ENCODE measurements at regions not wholly inside any gene's neighbourhood (a gene's known extent, or its start where the extent isn't known, plus 50 kb on each side); places are given as distances from the start of the nearest gene placed in this dataset.

DNA sequence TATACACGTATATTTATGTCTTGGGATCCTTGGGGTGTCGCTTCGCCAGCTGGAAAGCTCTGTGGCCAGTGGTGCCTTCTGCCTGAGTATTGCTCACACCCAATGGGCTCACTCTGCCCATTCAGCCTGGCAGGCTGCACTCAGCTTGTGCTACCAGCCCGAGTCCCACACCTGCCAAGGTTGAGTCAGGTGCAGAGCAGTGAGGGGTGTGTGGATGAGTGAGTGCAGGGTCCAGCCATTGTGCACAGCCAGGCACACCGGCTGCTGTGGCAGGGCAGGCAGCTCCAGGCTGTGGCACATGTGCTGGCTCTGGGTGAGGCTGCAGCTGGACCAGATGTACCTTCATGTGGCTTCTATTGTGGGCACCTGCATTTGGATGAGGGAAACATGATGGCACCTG is 496.9 kb upstream of the LINC00305 start:
- intact Hi-C loops (cut with micrococcal nuclease) = no loop called here
- Histone ChIP-seq H3K4me3 (ENCODE audit: low read length in 2 of 2) (no peak overlapping the region), H3K4me1 (ENCODE audit: insufficient read depth, low read length) (no peaks in the 10 kb centered on the region), H3K9me3 (ENCODE audit: control insufficient read depth in 1 of 2, low read length in 2 of 2) (peaks cover 0 to 2% of the 10 kb centered on the region in 2 donors), H3K27ac (ENCODE audit: low read depth, low read length) (no peak overlapping the region), H3K36me3 (ENCODE audit: insufficient read depth, low read length) (no peaks in the 10 kb centered on the region), H3K27me3 (ENCODE audit: insufficient read depth, low read length) (no peaks in the 10 kb centered on the region)
- H3K36me3 Mint-ChIP-seq = no peaks in the 10 kb centered on the region
- no peak for DNase-seq
- ChIA-PET POLR2A (ENCODE audit: partially characterized antibody) (no interaction called here), CTCF (ENCODE audit: partially characterized antibody) (no interaction called here)
- no peaks in the 10 kb centered on the region for H3K27me3 Mint-ChIP-seq
- H3K4me1 Mint-ChIP-seq = no peaks in the 10 kb centered on the region
- H3K9me3 Mint-ChIP-seq = peaks cover 0 to 9% (median 4%) of the 10 kb centered on the region in 8 donors
- no peak overlapping the region for H3K27ac Mint-ChIP-seq
- no peak overlapping the region for H3K4me3 Mint-ChIP-seq

DNA sequence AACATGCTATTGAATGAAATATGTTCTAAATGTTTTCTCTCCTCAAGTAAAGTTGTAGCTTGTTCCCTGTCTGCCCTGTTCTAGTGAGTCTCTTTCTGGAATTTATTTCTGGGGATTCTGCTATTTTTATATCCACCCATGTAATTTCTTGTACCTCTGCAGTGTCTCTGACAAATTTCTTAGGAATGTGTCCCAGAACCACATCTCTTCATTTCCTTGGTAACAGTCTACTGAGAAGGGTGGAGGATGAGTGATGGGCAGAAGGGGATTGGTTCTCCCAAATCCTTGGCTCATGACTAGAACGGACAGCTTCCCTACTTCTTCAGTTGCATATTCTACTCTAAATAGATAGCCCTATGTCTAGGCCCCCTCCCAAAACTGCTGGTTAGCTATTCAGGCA is 490.6 kb upstream of the LINC00305 start:
- H3K27ac ChIP-seq (ENCODE audit: low read depth, low read length) = no peak overlapping the region
- H3K27me3 ChIP-seq (ENCODE audit: insufficient read depth, low read length) = no peaks in the 10 kb centered on the region
- no peaks in the 10 kb centered on the region for H3K27me3 Mint-ChIP-seq
- DNase-seq = no peak
- H3K4me1 ChIP-seq (ENCODE audit: insufficient read depth, low read length) = no peaks in the 10 kb centered on the region
- H3K4me3 ChIP-seq (ENCODE audit: low read length in 2 of 2) = no peak overlapping the region
- ChIA-PET POLR2A (ENCODE audit: partially characterized antibody) (no interaction called here), CTCF (ENCODE audit: partially characterized antibody) (no interaction called here)
- peaks cover 0 to 21% (median 4%) of the 10 kb centered on the region in 8 donors for H3K9me3 Mint-ChIP-seq
- H3K27ac Mint-ChIP-seq = no peak overlapping the region
- H3K36me3 ChIP-seq (ENCODE audit: insufficient read depth, low read length) = no peaks in the 10 kb centered on the region
- intact Hi-C loops (cut with micrococcal nuclease) = no loop called here
- H3K4me3 Mint-ChIP-seq = no peak overlapping the region
- peaks cover 0 to 2% of the 10 kb centered on the region in 2 donors for H3K9me3 ChIP-seq (ENCODE audit: control insufficient read depth in 1 of 2, low read length in 2 of 2)
- no peaks in the 10 kb centered on the region for H3K4me1 Mint-ChIP-seq
- no peaks in the 10 kb centered on the region for H3K36me3 Mint-ChIP-seq

DNA sequence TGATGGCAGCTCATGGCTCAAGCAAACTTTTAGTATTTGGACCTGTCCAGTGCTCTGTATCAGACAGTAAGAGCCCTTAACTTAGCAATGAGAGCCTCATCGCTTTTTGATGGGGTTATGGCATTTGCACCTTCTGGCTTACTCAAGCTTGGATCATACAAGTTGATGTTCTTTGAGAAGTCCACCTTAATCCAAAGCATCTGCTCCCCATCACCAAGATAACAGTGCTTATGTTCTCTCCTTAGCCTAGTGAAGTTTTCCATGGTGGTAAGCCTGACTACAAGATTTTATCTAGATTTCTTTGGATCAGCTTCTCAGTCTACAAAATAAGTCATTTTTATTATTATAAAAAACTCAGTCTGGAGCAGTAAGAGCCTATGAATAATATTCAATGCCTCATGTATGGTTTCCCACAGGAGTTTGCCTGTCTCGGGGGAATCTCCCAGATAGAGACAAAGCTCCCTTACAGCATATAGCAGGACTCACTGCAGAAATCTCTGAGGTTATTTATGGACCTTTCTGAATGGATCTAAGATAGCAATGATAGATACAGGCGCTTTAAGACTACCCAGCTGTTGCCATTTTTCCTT is 472.2 kb upstream of the LINC00305 start:
- Mint-ChIP-seq H3K9me3 (peaks cover 0 to 13% (median 5%) of the 10 kb centered on the region in 8 donors), H3K36me3 (no peaks in the 10 kb centered on the region), H3K4me3 (no peak overlapping the region), H3K4me1 (no peaks in the 10 kb centered on the region), H3K27ac (no peak overlapping the region), H3K27me3 (no peaks in the 10 kb centered on the region)
- Histone ChIP-seq H3K4me3 (ENCODE audit: low read length in 2 of 2) (no peak overlapping the region), H3K27ac (ENCODE audit: low read depth, low read length) (no peak overlapping the region), H3K27me3 (ENCODE audit: insufficient read depth, low read length) (no peaks in the 10 kb centered on the region), H3K9me3 (ENCODE audit: control insufficient read depth in 1 of 2, low read length in 2 of 2) (no peaks in the 10 kb centered on the region), H3K36me3 (ENCODE audit: insufficient read depth, low read length) (no peaks in the 10 kb centered on the region), H3K4me1 (ENCODE audit: insufficient read depth, low read length) (no peaks in the 10 kb centered on the region)
- no peak for DNase-seq
- intact Hi-C loops (cut with micrococcal nuclease) = no loop called here
- POLR2A ChIA-PET (ENCODE audit: partially characterized antibody) = no interaction called here
- CTCF ChIA-PET (ENCODE audit: partially characterized antibody) = no interaction called here

DNA sequence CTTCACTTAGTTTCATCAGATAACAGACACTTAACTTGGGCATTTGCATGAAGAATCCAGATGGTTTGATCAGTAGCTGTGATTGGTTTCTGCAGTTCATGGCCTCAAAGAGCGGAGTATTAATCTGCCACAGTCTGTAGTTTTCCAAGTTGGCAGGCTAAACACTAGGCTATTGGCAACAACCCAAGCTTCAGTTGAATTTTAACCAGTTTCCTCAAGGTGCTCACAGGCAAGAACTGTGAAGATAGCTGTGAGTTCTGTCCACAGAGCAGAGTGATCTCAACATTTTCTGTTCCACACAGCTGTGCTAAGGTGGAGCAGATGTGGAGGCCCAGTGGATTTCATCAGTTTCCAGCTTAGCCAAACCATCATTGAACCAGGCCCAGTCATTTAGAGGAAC is 469.5 kb upstream of the LINC00305 start:
- no peaks in the 10 kb centered on the region for H3K27me3 ChIP-seq (ENCODE audit: insufficient read depth, low read length)
- no peak overlapping the region for H3K27ac Mint-ChIP-seq
- H3K27ac ChIP-seq (ENCODE audit: low read depth, low read length) = no peak overlapping the region
- intact Hi-C loops (cut with micrococcal nuclease) = no loop called here
- no peaks in the 10 kb centered on the region for H3K36me3 Mint-ChIP-seq
- no peak overlapping the region for H3K4me3 Mint-ChIP-seq
- peaks cover 0 to 11% (median 3%) of the 10 kb centered on the region in 8 donors for H3K9me3 Mint-ChIP-seq
- H3K4me1 Mint-ChIP-seq = no peaks in the 10 kb centered on the region
- no peak overlapping the region for H3K4me3 ChIP-seq (ENCODE audit: low read length in 2 of 2)
- no peak for DNase-seq
- POLR2A ChIA-PET (ENCODE audit: partially characterized antibody) = no interaction called here
- H3K36me3 ChIP-seq (ENCODE audit: insufficient read depth, low read length) = no peaks in the 10 kb centered on the region
- no peaks in the 10 kb centered on the region for H3K4me1 ChIP-seq (ENCODE audit: insufficient read depth, low read length)
- no peaks in the 10 kb centered on the region for H3K27me3 Mint-ChIP-seq
- H3K9me3 ChIP-seq (ENCODE audit: control insufficient read depth in 1 of 2, low read length in 2 of 2) = no peaks in the 10 kb centered on the region
- CTCF ChIA-PET (ENCODE audit: partially characterized antibody) = no interaction called here

DNA sequence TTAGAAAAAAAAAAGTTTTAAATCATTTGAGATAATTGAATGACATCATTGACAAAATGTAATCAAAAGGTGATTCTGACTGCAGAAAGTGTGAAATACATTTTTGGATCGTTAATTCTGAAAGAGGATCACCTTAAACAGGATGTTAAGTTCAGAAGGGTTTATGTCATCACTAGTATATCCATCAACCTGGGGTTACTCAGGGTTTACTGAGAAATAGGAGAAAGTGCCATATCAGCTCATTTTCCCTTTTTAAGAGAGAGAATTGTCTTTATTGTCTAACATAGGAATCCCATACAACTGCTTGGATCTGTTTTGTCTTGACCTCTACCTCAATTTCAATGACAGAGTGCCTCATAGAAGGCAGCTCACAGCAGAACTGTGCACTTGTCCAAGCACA is 466.1 kb upstream of the LINC00305 start:
- CTCF ChIA-PET (ENCODE audit: partially characterized antibody) = no interaction called here
- Histone ChIP-seq H3K27me3 (ENCODE audit: insufficient read depth, low read length) (no peaks in the 10 kb centered on the region), H3K9me3 (ENCODE audit: control insufficient read depth in 1 of 2, low read length in 2 of 2) (no peaks in the 10 kb centered on the region), H3K4me3 (ENCODE audit: low read length in 2 of 2) (no peak overlapping the region), H3K36me3 (ENCODE audit: insufficient read depth, low read length) (no peaks in the 10 kb centered on the region), H3K27ac (ENCODE audit: low read depth, low read length) (no peak overlapping the region), H3K4me1 (ENCODE audit: insufficient read depth, low read length) (no peaks in the 10 kb centered on the region)
- H3K27ac Mint-ChIP-seq = no peak overlapping the region
- H3K4me3 Mint-ChIP-seq = no peak overlapping the region
- no peaks in the 10 kb centered on the region for H3K4me1 Mint-ChIP-seq
- H3K27me3 Mint-ChIP-seq = no peaks in the 10 kb centered on the region
- peaks cover 0 to 11% (median 4%) of the 10 kb centered on the region in 8 donors for H3K9me3 Mint-ChIP-seq
- POLR2A ChIA-PET (ENCODE audit: partially characterized antibody) = no interaction called here
- no peaks in the 10 kb centered on the region for H3K36me3 Mint-ChIP-seq
- intact Hi-C loops (cut with micrococcal nuclease) = no loop called here
- no peak for DNase-seq

DNA sequence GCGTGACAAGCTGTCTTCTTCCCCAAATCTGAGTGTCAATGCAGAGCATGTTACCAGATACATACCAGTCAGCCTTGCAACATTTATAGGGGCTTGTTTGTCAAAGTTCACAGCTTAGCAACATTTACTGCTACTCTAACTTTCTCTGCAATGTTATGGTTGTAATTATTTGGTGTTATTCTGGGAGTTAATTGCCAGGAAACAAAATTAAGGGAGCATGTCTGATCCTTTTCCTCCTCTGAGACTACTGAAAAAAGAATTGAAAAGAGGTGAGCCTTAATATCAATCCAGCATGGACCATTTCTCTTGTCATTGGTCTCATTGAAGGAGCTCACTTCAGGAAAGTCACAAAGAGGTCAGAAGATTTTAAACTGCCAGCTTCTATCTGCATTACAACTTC is 465.6 kb upstream of the LINC00305 start:
- Histone ChIP-seq H3K9me3 (ENCODE audit: control insufficient read depth in 1 of 2, low read length in 2 of 2) (no peaks in the 10 kb centered on the region), H3K27me3 (ENCODE audit: insufficient read depth, low read length) (no peaks in the 10 kb centered on the region), H3K36me3 (ENCODE audit: insufficient read depth, low read length) (no peaks in the 10 kb centered on the region), H3K4me3 (ENCODE audit: low read length in 2 of 2) (no peak overlapping the region), H3K4me1 (ENCODE audit: insufficient read depth, low read length) (no peaks in the 10 kb centered on the region), H3K27ac (ENCODE audit: low read depth, low read length) (no peak overlapping the region)
- H3K27ac Mint-ChIP-seq = no peak overlapping the region
- no peaks in the 10 kb centered on the region for H3K4me1 Mint-ChIP-seq
- ChIA-PET CTCF (ENCODE audit: partially characterized antibody) (no interaction called here), POLR2A (ENCODE audit: partially characterized antibody) (no interaction called here)
- H3K4me3 Mint-ChIP-seq = no peak overlapping the region
- H3K27me3 Mint-ChIP-seq = no peaks in the 10 kb centered on the region
- intact Hi-C loops (cut with micrococcal nuclease) = no loop called here
- H3K9me3 Mint-ChIP-seq = peaks cover 0 to 16% (median 2%) of the 10 kb centered on the region in 8 donors
- no peaks in the 10 kb centered on the region for H3K36me3 Mint-ChIP-seq
- no peak for DNase-seq

DNA sequence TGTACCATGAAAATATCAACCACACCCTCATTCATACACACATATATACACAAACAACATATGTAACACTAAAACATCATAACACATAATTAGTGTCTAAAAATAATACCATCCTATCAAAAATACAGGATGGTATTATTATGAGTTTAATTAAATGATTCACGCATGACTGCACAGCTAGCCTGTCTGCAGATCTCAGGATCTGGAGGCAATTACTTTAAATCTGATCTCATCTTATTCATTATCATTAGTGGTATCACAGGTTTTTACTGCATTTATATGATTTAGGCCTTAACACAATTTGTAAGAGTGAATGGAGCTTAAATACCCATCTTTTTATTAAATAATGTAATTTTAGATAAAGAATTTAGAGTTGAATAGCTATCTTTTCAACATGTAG is 443.4 kb upstream of the LINC00305 start:
- Histone ChIP-seq H3K4me3 (ENCODE audit: low read length in 2 of 2) (no peak overlapping the region), H3K36me3 (ENCODE audit: insufficient read depth, low read length) (no peaks in the 10 kb centered on the region), H3K27me3 (ENCODE audit: insufficient read depth, low read length) (no peaks in the 10 kb centered on the region), H3K4me1 (ENCODE audit: insufficient read depth, low read length) (no peaks in the 10 kb centered on the region), H3K9me3 (ENCODE audit: control insufficient read depth in 1 of 2, low read length in 2 of 2) (no peaks in the 10 kb centered on the region), H3K27ac (ENCODE audit: low read depth, low read length) (no peak overlapping the region)
- H3K27ac Mint-ChIP-seq = no peak overlapping the region
- no peak for DNase-seq
- H3K4me1 Mint-ChIP-seq = no peaks in the 10 kb centered on the region
- ChIA-PET POLR2A (ENCODE audit: partially characterized antibody) (no interaction called here), CTCF (ENCODE audit: partially characterized antibody) (no interaction called here)
- H3K36me3 Mint-ChIP-seq = no peaks in the 10 kb centered on the region
- no peaks in the 10 kb centered on the region for H3K27me3 Mint-ChIP-seq
- H3K4me3 Mint-ChIP-seq = no peak overlapping the region
- intact Hi-C loops (cut with micrococcal nuclease) = no loop called here
- peaks cover 0 to 10% (median 3%) of the 10 kb centered on the region in 8 donors for H3K9me3 Mint-ChIP-seq

DNA sequence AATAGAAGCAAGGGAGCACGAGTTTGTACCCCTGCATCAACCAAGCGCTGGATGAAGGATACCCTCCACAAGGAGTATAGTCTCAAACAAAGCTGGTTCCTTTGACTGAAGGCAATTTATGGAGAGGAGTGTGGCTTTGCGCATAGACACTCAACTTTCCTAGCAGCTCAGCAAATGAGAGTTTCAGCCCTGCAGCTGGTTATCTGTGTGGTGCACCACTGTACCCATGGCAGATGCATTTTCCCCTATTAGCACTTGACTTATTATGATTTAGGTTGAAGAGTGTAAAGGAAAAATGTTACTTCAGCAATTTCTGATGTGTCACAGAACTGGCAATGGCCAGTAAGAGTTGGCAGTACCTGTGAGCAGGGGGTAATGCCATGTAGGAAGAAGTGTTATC is 440.1 kb upstream of the LINC00305 start:
- Histone ChIP-seq H3K9me3 (ENCODE audit: control insufficient read depth in 1 of 2, low read length in 2 of 2) (no peaks in the 10 kb centered on the region), H3K27me3 (ENCODE audit: insufficient read depth, low read length) (no peaks in the 10 kb centered on the region), H3K27ac (ENCODE audit: low read depth, low read length) (no peak overlapping the region), H3K4me1 (ENCODE audit: insufficient read depth, low read length) (no peaks in the 10 kb centered on the region), H3K36me3 (ENCODE audit: insufficient read depth, low read length) (no peaks in the 10 kb centered on the region), H3K4me3 (ENCODE audit: low read length in 2 of 2) (no peak overlapping the region)
- ChIA-PET POLR2A (ENCODE audit: partially characterized antibody) (no interaction called here), CTCF (ENCODE audit: partially characterized antibody) (no interaction called here)
- no peak for DNase-seq
- intact Hi-C loops (cut with micrococcal nuclease) = no loop called here
- H3K4me3 Mint-ChIP-seq = no peak overlapping the region
- no peaks in the 10 kb centered on the region for H3K4me1 Mint-ChIP-seq
- no peaks in the 10 kb centered on the region for H3K36me3 Mint-ChIP-seq
- H3K27ac Mint-ChIP-seq = no peak overlapping the region
- H3K9me3 Mint-ChIP-seq = peaks cover 0 to 8% (median 4%) of the 10 kb centered on the region in 8 donors
- H3K27me3 Mint-ChIP-seq = no peaks in the 10 kb centered on the region
